ENCODE measurements at regions not wholly inside any gene's neighbourhood (a gene's known extent, or its start where the extent isn't known, plus 50 kb on each side); places are given as distances from the start of the nearest gene placed in this dataset.

DNA sequence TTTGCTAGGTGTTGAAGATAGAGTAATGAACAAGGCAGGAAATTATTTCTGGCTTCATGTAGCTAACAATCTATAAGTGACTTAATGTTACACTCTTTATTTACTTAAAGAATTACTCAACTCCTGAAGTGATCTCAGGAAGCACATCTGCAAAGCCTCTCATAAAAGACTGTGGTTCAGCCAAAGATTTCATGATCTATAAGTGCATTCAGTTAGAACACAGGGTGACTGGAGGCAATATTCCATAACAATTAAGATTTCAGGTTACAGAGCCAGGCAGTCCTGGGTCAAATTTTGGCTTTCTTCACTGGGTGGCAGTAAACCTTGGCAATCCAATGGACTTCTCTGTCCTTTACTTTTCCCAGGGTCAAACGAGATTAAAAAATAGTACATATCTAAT, 204.0 kb downstream of the TPBG start:
- Mint-ChIP-seq H3K27me3 (ENCODE audit: low read depth) (no peaks in the 10 kb centered on the region), H3K36me3 (no peaks in the 10 kb centered on the region), H3K9me3 (no peaks in the 10 kb centered on the region), H3K4me1 (peaks cover 14% of the 10 kb centered on the region), H3K4me3 (no peak overlapping the region), H3K27ac (no peak overlapping the region)
- ChIA-PET CTCF (interaction anchor here (0.6 kb wide), 3 partner anchors 24 to 254 kb away, joined by 3 to 5 read pairs (median 3); no protein-coding TSS in a partner anchor), POLR2A (interaction anchor here (0.7 kb wide), 1 partner anchor 160 kb away, joined by 3 read pairs; no protein-coding TSS in a partner anchor)
- TF ChIP-seq IRF2 (CRISPR knock-in tag; IDR thresholded peaks at IDR 0.05; ENCODE audit: borderline replicate concordance, low read depth) (no peak), ZNF416 (CRISPR knock-in tag; IDR thresholded peaks at IDR 0.05) (no peak), STAT6 (CRISPR knock-in tag; conservative IDR thresholded peaks at IDR 0.05; ENCODE audit: low read depth) (no peak), NR2C2 (CRISPR knock-in tag; IDR thresholded peaks at IDR 0.05) (no peak), MYBL2 (CRISPR knock-in tag; IDR thresholded peaks at IDR 0.05) (no peak), ZNF219 (CRISPR knock-in tag; IDR thresholded peaks at IDR 0.05; ENCODE audit: borderline replicate concordance) (no peak), ZNF281 (CRISPR knock-in tag; IDR thresholded peaks at IDR 0.05) (no peak), ZNF138 (CRISPR knock-in tag; conservative IDR thresholded peaks at IDR 0.05) (no peak), ESRRA (CRISPR knock-in tag; IDR thresholded peaks at IDR 0.05; ENCODE audit: borderline replicate concordance) (no peak), GRHL2 (CRISPR knock-in tag; IDR thresholded peaks at IDR 0.05; ENCODE audit: insufficient replicate concordance, severe bottlenecking) (no peak), FOXK1 (CRISPR knock-in tag; IDR thresholded peaks at IDR 0.05) (no peak), ATF6 (CRISPR knock-in tag; IDR thresholded peaks at IDR 0.05) (no peak), ZNF423 (CRISPR knock-in tag; IDR thresholded peaks at IDR 0.05) (no peak), ATF2 (CRISPR knock-in tag; IDR thresholded peaks at IDR 0.05; ENCODE audit: borderline replicate concordance, low read depth) (no peak)
- TF ChIP-seq, protein P1, sequence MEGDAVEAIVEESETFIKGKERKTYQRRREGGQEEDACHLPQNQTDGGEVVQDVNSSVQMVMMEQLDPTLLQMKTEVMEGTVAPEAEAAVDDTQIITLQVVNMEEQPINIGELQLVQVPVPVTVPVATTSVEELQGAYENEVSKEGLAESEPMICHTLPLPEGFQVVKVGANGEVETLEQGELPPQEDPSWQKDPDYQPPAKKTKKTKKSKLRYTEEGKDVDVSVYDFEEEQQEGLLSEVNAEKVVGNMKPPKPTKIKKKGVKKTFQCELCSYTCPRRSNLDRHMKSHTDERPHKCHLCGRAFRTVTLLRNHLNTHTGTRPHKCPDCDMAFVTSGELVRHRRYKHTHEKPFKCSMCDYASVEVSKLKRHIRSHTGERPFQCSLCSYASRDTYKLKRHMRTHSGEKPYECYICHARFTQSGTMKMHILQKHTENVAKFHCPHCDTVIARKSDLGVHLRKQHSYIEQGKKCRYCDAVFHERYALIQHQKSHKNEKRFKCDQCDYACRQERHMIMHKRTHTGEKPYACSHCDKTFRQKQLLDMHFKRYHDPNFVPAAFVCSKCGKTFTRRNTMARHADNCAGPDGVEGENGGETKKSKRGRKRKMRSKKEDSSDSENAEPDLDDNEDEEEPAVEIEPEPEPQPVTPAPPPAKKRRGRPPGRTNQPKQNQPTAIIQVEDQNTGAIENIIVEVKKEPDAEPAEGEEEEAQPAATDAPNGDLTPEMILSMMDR (IDR thresholded peaks at IDR 0.05) = no peak
- TF ChIP-seq, protein P2, sequence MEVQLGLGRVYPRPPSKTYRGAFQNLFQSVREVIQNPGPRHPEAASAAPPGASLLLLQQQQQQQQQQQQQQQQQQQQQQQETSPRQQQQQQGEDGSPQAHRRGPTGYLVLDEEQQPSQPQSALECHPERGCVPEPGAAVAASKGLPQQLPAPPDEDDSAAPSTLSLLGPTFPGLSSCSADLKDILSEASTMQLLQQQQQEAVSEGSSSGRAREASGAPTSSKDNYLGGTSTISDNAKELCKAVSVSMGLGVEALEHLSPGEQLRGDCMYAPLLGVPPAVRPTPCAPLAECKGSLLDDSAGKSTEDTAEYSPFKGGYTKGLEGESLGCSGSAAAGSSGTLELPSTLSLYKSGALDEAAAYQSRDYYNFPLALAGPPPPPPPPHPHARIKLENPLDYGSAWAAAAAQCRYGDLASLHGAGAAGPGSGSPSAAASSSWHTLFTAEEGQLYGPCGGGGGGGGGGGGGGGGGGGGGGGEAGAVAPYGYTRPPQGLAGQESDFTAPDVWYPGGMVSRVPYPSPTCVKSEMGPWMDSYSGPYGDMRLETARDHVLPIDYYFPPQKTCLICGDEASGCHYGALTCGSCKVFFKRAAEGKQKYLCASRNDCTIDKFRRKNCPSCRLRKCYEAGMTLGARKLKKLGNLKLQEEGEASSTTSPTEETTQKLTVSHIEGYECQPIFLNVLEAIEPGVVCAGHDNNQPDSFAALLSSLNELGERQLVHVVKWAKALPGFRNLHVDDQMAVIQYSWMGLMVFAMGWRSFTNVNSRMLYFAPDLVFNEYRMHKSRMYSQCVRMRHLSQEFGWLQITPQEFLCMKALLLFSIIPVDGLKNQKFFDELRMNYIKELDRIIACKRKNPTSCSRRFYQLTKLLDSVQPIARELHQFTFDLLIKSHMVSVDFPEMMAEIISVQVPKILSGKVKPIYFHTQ (CRISPR knock-in tag; IDR thresholded peaks at IDR 0.05) = no peak
- DNase-seq (ENCODE audit: low spot score) = no peak
- ATAC-seq = no peak
